Neural cell (in vitro differentiated cells): ENCODE measurements at regions not wholly inside any gene's neighbourhood (a gene's known extent, or its start where the extent isn't known, plus 50 kb on each side); places are given as distances from the start of the nearest gene placed in this dataset.
"Not testable (repeated sequence)": the region's sequence is repeated elsewhere in the genome, so short reads cannot be mapped to it uniquely, and the experiment has no call there.

ENCODE experiments used
- H2AFZ ChIP-seq: fragments of 200-600, 300-800 bp; sonication (generic), shearing (Covaris generic); 2 replicates; pipeline ENCODE4 v1.6.0; 2014; ENCODE audit warnings: low read depth, mild to moderate bottlenecking, antibody characterized with exemption, low read length, moderate library complexity
- H3F3A ChIP-seq: fragments of 200-600 bp; shearing (Covaris generic); 2 replicates; pipeline ENCODE4 v1.6.1; 2016; ENCODE audit warnings: mild to moderate bottlenecking, moderate library complexity, mixed read lengths, antibody characterized with exemption, low read length; ENCODE audit not compliant: insufficient read depth, poor library complexity, severe bottlenecking
- H3K27ac ChIP-seq: fragments of 200-600, 300-800 bp; sonication (generic), shearing (Covaris generic); 2 replicates; pipeline ENCODE4 v1.5.1; 2014; ENCODE audit warnings: mild to moderate bottlenecking, low read length, moderate library complexity
- H3K27me3 ChIP-seq: fragments of 300-800, 200-600 bp; sonication (generic), shearing (Covaris generic); 2 replicates; pipeline ENCODE4 v1.6.0; 2014; ENCODE audit warnings: mild to moderate bottlenecking, low read depth, low read length, moderate library complexity; ENCODE audit not compliant: insufficient read depth
- H3K36me3 ChIP-seq: fragments of 300-800, 200-600 bp; sonication (generic), shearing (Covaris generic); 2 replicates; pipeline ENCODE4 v1.5.1; 2014; ENCODE audit warnings: mild to moderate bottlenecking, antibody characterized with exemption, low read length, moderate library complexity; ENCODE audit not compliant: insufficient read depth
- H3K4me2 ChIP-seq: fragments of 300-800, 200-600 bp; sonication (generic), shearing (Covaris generic); 2 replicates; pipeline ENCODE4 v1.6.0; 2014; ENCODE audit warnings: mild to moderate bottlenecking, low read length
- H3K4me3 ChIP-seq: fragments of 300-800, 200-600 bp; sonication (generic), shearing (Covaris generic); 2 replicates; pipeline ENCODE4 v1.5.1; 2014; ENCODE audit warnings: mild to moderate bottlenecking, low read length, moderate library complexity
- H3K79me2 ChIP-seq: fragments of 200-600 bp; shearing (Covaris generic); replicated peaks from 2 replicates; pipeline ENCODE4 v1.6.0; 2014; ENCODE audit warnings: mild to moderate bottlenecking, low read length, moderate library complexity; ENCODE audit not compliant: insufficient read depth
- H3K9ac ChIP-seq: fragments of 300-800, 200-600 bp; sonication (generic), shearing (Covaris generic); 2 replicates; pipeline ENCODE4 v1.6.1; 2016; ENCODE audit warnings: mild to moderate bottlenecking, low read length, mixed read lengths
- H3K9me2 ChIP-seq: fragments of 200-600 bp; shearing (Covaris generic); 2 replicates; pipeline ENCODE4 v1.6.1; 2016; ENCODE audit warnings: mild to moderate bottlenecking, low read length, mixed read lengths; ENCODE audit not compliant: insufficient read depth
- H3K9me3 ChIP-seq: fragments of 200-600, 300-800 bp; sonication (generic), shearing (Covaris generic); 2 replicates; pipeline ENCODE4 v1.6.1; 2016; ENCODE audit warnings: mild to moderate bottlenecking, mixed run types, low read length, moderate library complexity, mixed read lengths
- H4K20me1 ChIP-seq: fragments of 200-600 bp; shearing (Covaris generic); 2 replicates; pipeline ENCODE4 v1.6.1; 2016; ENCODE audit warnings: mild to moderate bottlenecking, mixed run types; ENCODE audit not compliant: insufficient read depth
- EP300 ChIP-seq: fragments of 450-650 bp; conservative IDR thresholded peaks from 2 replicates; pipeline ENCODE4 v1.6.1; 2014; ENCODE audit warnings: antibody characterized with exemption, mild to moderate bottlenecking, moderate library complexity; ENCODE audit not compliant: poor library complexity, severe bottlenecking
- EZH2 ChIP-seq: fragments of 200-600, 300-800 bp; shearing (Covaris generic), sonication (generic); IDR thresholded peaks from 2 replicates; pipeline ENCODE4 v1.6.1; 2014; ENCODE audit warnings: antibody characterized with exemption, low read length, borderline replicate concordance, mild to moderate bottlenecking; ENCODE audit not compliant: insufficient read depth, poor library complexity, severe bottlenecking
- MXI1 ChIP-seq: fragments of 450-650 bp; conservative IDR thresholded peaks from 2 replicates; pipeline ENCODE4 v1.6.1; 2014; ENCODE audit warnings: antibody characterized with exemption, mild to moderate bottlenecking; ENCODE audit not compliant: poor library complexity, severe bottlenecking
- POLR2AphosphoS5 ChIP-seq: IDR thresholded peaks from 2 replicates; pipeline ENCODE4 v1.6.1; 2012
- RAD21 ChIP-seq: fragments of 450-650 bp; conservative IDR thresholded peaks from 2 replicates; pipeline ENCODE4 v1.6.1; 2014; ENCODE audit warnings: antibody characterized with exemption, mild to moderate bottlenecking, moderate library complexity
- SMC3 ChIP-seq: fragments of 450-650 bp; conservative IDR thresholded peaks from 2 replicates; pipeline ENCODE4 v1.6.1; 2014; ENCODE audit warnings: antibody characterized with exemption, mild to moderate bottlenecking, moderate library complexity; ENCODE audit not compliant: poor library complexity
- TAF1 ChIP-seq: IDR thresholded peaks from 2 replicates; pipeline ENCODE4 v1.6.1; 2012; ENCODE audit warnings: low read depth
- TF ChIP-seq, protein P1 (sequence below): IDR thresholded peaks from 2 replicates; pipeline ENCODE4 v1.6.1; 2012; ENCODE audit warnings: borderline replicate concordance
- TF ChIP-seq, protein P2 (sequence below): fragments of 450-650 bp; IDR thresholded peaks from 2 replicates; pipeline ENCODE4 v1.5.1; 2014; ENCODE audit warnings: antibody characterized with exemption, mild to moderate bottlenecking, moderate library complexity; ENCODE audit not compliant: poor library complexity, severe bottlenecking

DNA sequence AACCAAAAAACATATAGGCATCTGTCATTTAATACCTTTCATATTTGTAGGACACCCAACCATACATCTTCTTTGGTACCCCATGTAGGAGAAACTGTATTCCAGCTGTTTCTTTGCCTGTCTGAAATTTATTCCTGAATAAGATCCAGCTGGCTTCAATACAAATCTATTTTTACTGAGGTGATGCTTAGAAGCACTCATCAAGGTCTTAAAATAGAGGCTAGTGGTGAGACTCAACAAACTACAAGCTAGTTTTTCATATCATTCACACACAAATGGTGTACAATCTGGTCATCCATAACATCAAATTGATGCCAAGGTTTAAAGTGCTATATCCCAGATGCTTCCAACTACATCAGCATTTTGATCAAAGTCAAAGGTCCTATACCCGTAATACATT is 1071.3 kb upstream of the MIR17HG start:
- Histone ChIP-seq H3K79me2 (no peaks in the 10 kb centered on the region), H2AFZ (no peak overlapping the region), H3K4me3 (no peak overlapping the region), H3K9me3 (no peaks in the 10 kb centered on the region), H3K36me3 (no peaks in the 10 kb centered on the region), H3K27ac (no peak overlapping the region), H3K4me2 (no peak overlapping the region), H3F3A (no peaks in the 10 kb centered on the region), H3K27me3 (no peaks in the 10 kb centered on the region), H3K9me2 (no peaks in the 10 kb centered on the region), H3K9ac (no peak overlapping the region), H4K20me1 (no peaks in the 10 kb centered on the region)
- TF ChIP-seq MXI1 (no peak), RAD21 (no peak), EP300 (no peak), EZH2 (no peak), POLR2AphosphoS5 (no peak), SMC3 (no peak), TAF1 (no peak)
- TF ChIP-seq, protein P1, sequence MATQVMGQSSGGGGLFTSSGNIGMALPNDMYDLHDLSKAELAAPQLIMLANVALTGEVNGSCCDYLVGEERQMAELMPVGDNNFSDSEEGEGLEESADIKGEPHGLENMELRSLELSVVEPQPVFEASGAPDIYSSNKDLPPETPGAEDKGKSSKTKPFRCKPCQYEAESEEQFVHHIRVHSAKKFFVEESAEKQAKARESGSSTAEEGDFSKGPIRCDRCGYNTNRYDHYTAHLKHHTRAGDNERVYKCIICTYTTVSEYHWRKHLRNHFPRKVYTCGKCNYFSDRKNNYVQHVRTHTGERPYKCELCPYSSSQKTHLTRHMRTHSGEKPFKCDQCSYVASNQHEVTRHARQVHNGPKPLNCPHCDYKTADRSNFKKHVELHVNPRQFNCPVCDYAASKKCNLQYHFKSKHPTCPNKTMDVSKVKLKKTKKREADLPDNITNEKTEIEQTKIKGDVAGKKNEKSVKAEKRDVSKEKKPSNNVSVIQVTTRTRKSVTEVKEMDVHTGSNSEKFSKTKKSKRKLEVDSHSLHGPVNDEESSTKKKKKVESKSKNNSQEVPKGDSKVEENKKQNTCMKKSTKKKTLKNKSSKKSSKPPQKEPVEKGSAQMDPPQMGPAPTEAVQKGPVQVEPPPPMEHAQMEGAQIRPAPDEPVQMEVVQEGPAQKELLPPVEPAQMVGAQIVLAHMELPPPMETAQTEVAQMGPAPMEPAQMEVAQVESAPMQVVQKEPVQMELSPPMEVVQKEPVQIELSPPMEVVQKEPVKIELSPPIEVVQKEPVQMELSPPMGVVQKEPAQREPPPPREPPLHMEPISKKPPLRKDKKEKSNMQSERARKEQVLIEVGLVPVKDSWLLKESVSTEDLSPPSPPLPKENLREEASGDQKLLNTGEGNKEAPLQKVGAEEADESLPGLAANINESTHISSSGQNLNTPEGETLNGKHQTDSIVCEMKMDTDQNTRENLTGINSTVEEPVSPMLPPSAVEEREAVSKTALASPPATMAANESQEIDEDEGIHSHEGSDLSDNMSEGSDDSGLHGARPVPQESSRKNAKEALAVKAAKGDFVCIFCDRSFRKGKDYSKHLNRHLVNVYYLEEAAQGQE: no peak
- TF ChIP-seq, protein P2, sequence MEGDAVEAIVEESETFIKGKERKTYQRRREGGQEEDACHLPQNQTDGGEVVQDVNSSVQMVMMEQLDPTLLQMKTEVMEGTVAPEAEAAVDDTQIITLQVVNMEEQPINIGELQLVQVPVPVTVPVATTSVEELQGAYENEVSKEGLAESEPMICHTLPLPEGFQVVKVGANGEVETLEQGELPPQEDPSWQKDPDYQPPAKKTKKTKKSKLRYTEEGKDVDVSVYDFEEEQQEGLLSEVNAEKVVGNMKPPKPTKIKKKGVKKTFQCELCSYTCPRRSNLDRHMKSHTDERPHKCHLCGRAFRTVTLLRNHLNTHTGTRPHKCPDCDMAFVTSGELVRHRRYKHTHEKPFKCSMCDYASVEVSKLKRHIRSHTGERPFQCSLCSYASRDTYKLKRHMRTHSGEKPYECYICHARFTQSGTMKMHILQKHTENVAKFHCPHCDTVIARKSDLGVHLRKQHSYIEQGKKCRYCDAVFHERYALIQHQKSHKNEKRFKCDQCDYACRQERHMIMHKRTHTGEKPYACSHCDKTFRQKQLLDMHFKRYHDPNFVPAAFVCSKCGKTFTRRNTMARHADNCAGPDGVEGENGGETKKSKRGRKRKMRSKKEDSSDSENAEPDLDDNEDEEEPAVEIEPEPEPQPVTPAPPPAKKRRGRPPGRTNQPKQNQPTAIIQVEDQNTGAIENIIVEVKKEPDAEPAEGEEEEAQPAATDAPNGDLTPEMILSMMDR: no peak

DNA sequence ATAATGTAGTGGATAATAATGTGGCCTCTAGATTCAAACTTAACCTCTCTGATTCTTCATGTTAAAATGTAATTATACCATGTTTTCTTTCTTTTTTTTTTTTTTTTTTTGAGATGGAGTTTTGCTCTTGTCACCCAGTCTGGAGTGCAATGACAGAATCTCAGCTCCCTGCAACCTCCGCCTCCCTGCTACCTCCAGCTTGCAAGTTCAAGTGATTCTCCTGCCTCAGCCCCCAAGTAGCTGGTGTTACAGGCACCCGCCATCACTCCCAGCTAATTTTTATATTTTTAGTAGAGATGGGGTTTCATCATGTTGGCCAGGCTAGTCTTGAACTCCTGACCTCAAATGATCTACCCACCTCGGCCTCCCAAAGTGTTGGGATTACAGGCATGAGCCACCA is 1069.3 kb upstream of the MIR17HG start:
- not testable (repeated sequence) for H3K79me2 ChIP-seq, H3K36me3 ChIP-seq, H3K27me3 ChIP-seq, H3F3A ChIP-seq, H4K20me1 ChIP-seq, H3K9me2 ChIP-seq, H3K9me3 ChIP-seq, H3K4me3 ChIP-seq, H3K27ac ChIP-seq, H3K4me2 ChIP-seq, H2AFZ ChIP-seq, H3K9ac ChIP-seq

DNA sequence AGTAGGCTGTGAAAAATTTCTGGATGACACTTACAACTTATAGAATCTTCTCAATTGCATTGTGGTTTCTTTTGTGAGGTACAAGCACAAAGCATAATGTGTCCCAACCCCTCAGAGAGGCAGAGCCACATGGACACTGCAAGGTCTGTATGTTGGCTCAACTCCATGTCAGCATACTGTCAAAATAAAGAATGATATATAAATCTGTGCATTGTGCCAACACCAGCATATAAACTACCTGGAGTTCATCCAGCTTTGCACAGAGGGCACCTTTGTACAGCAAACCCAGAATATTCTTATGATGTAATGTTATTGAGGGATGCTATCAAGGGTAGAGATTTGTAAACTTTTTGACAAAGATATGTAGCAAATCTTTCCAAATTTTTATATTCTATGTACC is 1065.8 kb upstream of the MIR17HG start:
- no peaks in the 10 kb centered on the region for H3K79me2 ChIP-seq
- H3K36me3 ChIP-seq: no peaks in the 10 kb centered on the region
- no peaks in the 10 kb centered on the region for H3K27me3 ChIP-seq
- H3K9me2 ChIP-seq: no peaks in the 10 kb centered on the region
- TF ChIP-seq MXI1 (no peak), EP300 (no peak), POLR2AphosphoS5 (no peak), EZH2 (no peak), RAD21 (no peak), SMC3 (no peak), TAF1 (no peak)
- TF ChIP-seq, protein P1: no peak
- TF ChIP-seq, protein P2: no peak
- H3K4me3 ChIP-seq: no peak overlapping the region
- no peaks in the 10 kb centered on the region for H4K20me1 ChIP-seq
- H2AFZ ChIP-seq: no peak overlapping the region
- no peak overlapping the region for H3K27ac ChIP-seq
- no peak overlapping the region for H3K9ac ChIP-seq
- H3F3A ChIP-seq: no peaks in the 10 kb centered on the region
- H3K4me2 ChIP-seq: no peak overlapping the region
- no peaks in the 10 kb centered on the region for H3K9me3 ChIP-seq
